K562 (cell line): ENCODE measurements at regions not wholly inside any gene's neighbourhood (a gene's known extent, or its start where the extent isn't known, plus 50 kb on each side); places are given as distances from the start of the nearest gene placed in this dataset.
A peak's percentile ranks its signal among the peaks of the same experiment; 100 is the strongest.

Experiments
- ATAC-seq: fragments of 200-7000 bp; cut with Tn5 transposase; 3 replicates; pipeline ENCODE4 v1.9.1; 2020; ENCODE audit warnings: moderate library complexity
- BruUV-seq: library from RNA; stranded (reverse); fragments of 400-500 nt; replicated peaks from 2 replicates; lab custom pipeline; 2021; lab: Mats Ljungman, UMichigan
- CTCF ChIA-PET: fragments of 300-600 bp; formaldehyde crosslinking; extraction: SDS; loops from one replicate; lab custom pipeline; 2021; ENCODE audit warnings: low intra/inter-chr PET ratio; lab: Yijun Ruan, JAX
- POLR2A ChIA-PET: fragments of 300-600, 350-650 bp; sonication (Branson Sonifier 250); formaldehyde crosslinking; extraction: SDS; loops from one replicate; lab custom pipeline; 2021; ENCODE audit warnings: antibody characterized with exemption, inconsistent platforms; lab: Yijun Ruan, JAX
- DNase-seq, 4 experiments: peaks; one replicate each; pipeline versions ENCODE4 v3.0.0 to v3.0.0-alpha.2; 2011 to 2018; ENCODE audit warnings: low spot score in 3 of 4, mixed read lengths in 3 of 4; ENCODE audit errors: extremely low read depth in 1 of 4
- FAIRE-seq: peaks from 2 replicates; lab custom pipeline; 2011; peaks lifted over from hg19 to GRCh38; lab: Jason Lieb, UNC
- H2AFZ ChIP-seq: 2 replicates; pipeline ENCODE4 v1.6.0; 2011; ENCODE audit warnings: low read depth, low read length, control low read depth, inconsistent platforms
- H3K27ac ChIP-seq: fragments of 200-600 bp; 3 replicates; pipeline ENCODE4 v1.8.0; 2011; ENCODE audit warnings: low read depth, mild to moderate bottlenecking, control low read depth, inconsistent platforms, low read length, moderate library complexity, mixed read lengths; ENCODE audit errors: extremely low read depth
- H3K27me3 ChIP-seq, 2 experiments: fragments of 300-600 bp in 1 of 2; 2 replicates in 1 of 2; 3 replicates in 1 of 2; pipeline versions ENCODE4 v1.6.0 to v1.8.0; 2011; ENCODE audit warnings: inconsistent platforms in 2 of 2, low read length in 2 of 2, mild to moderate bottlenecking in 1 of 2, mixed read lengths in 1 of 2, moderate library complexity in 1 of 2; ENCODE audit not compliant: control insufficient read depth in 2 of 2, insufficient read depth in 2 of 2
- H3K36me3 ChIP-seq: fragments of 300-600 bp; 3 replicates; pipeline ENCODE4 v1.8.0; 2011; ENCODE audit warnings: mild to moderate bottlenecking, low read length, inconsistent platforms; ENCODE audit not compliant: control insufficient read depth, insufficient read depth
- H3K4me1 ChIP-seq, 2 experiments: fragments of 200-600 bp in 1 of 2; replicated peaks in 1 of 2; 2 replicates in 1 of 2; 3 replicates in 1 of 2; pipeline versions ENCODE4 v1.5.1 to v1.8.0; 2011; ENCODE audit warnings: inconsistent platforms in 2 of 2, low read length in 2 of 2, mild to moderate bottlenecking in 1 of 2, mixed read lengths in 1 of 2, moderate library complexity in 1 of 2; ENCODE audit not compliant: control insufficient read depth in 2 of 2, insufficient read depth in 2 of 2
- H3K4me2 ChIP-seq: 2 replicates; pipeline ENCODE4 v1.6.1; 2011; ENCODE audit warnings: low read length, control low read depth, inconsistent platforms, mixed read lengths; ENCODE audit not compliant: insufficient read depth
- H3K4me3 ChIP-seq: fragments of 200-600 bp; sonication (generic), shearing (Covaris generic); 2 replicates; pipeline ENCODE4 v1.5.1; 2016; ENCODE audit warnings: control low read depth, inconsistent platforms
- H3K79me2 ChIP-seq: fragments of 200-600 bp; 3 replicates; pipeline ENCODE4 v1.8.0; 2011; ENCODE audit warnings: low read length, inconsistent platforms; ENCODE audit not compliant: control insufficient read depth, insufficient read depth
- H3K9ac ChIP-seq, 2 experiments: 2 replicates each; pipeline versions ENCODE4 v1.6.0 to v1.6.1; 2011; ENCODE audit warnings: low read depth in 2 of 2, low read length in 2 of 2, control low read depth in 1 of 2, inconsistent platforms in 1 of 2, mild to moderate bottlenecking in 1 of 2, mixed read lengths in 1 of 2; ENCODE audit not compliant: insufficient read depth in 1 of 2
- H3K9me1 ChIP-seq: one replicate; pipeline ENCODE4 v1.6.0; 2011; ENCODE audit warnings: inconsistent platforms, mild to moderate bottlenecking, low read length, moderate library complexity; ENCODE audit not compliant: control insufficient read depth, insufficient read depth
- H3K9me3 ChIP-seq: replicated peaks from 2 replicates; pipeline ENCODE4 v1.5.1; 2011; ENCODE audit warnings: low read depth, low read length, inconsistent platforms; ENCODE audit not compliant: control insufficient read depth, insufficient read depth
- H4K20me1 ChIP-seq: replicated peaks from 2 replicates; pipeline ENCODE4 v1.6.1; 2011; ENCODE audit warnings: low read length, inconsistent platforms, mixed read lengths; ENCODE audit not compliant: control insufficient read depth, insufficient read depth
- ZNF24 ChIP-seq: fragments of 450-650 bp; IDR thresholded peaks from 2 replicates; pipeline ENCODE4 v1.6.1; 2016
- ZNF766 ChIP-seq: fragments of 200-800 bp; sonication (Bioruptor generic); conservative IDR thresholded peaks from 2 replicates; pipeline ENCODE4 v1.6.1; 2016; ENCODE audit warnings: missing genetic modification characterization, missing compliant biosample characterization
- WGBS: fragments of 100-300 bp; shearing (Covaris generic); methylation state at CpG from one replicate; pipeline ENCODE4 v1.1.6; 2016; ENCODE audit warnings: low coverage, mixed read lengths; ENCODE audit not compliant: insufficient coverage; ENCODE audit errors: missing lambda C conversion rate; 5-methylcytosine and 5-hydroxymethylcytosine counted together
- in situ Hi-C: fragments of 300-500 bp; cut with MboI; formaldehyde crosslinking; loops from 4 replicates; pipeline ENCODE4 v1.15.0; 2018; ENCODE audit warnings: inconsistent platforms, mixed read lengths
- intact Hi-C: fragments of 100-400 bp; cut with micrococcal nuclease; formaldehyde crosslinking; loops from 2 replicates; pipeline ENCODE4 v1.14.2; 2022
- TF ChIP-seq, protein P1 (sequence below), 3 experiments: IDR thresholded peaks in 2 of 3; conservative IDR thresholded peaks in 1 of 3; 2 replicates each; pipeline ENCODE4 v1.5.1; 2011 to 2012; ENCODE audit warnings: low read length in 3 of 3, mild to moderate bottlenecking in 3 of 3, control low read depth in 2 of 3, improper control_type of control experiment in 1 of 3, inconsistent platforms in 1 of 3, low read depth in 1 of 3, mixed read lengths in 1 of 3, moderate library complexity in 1 of 3; ENCODE audit not compliant: insufficient read depth in 2 of 3

DNA sequence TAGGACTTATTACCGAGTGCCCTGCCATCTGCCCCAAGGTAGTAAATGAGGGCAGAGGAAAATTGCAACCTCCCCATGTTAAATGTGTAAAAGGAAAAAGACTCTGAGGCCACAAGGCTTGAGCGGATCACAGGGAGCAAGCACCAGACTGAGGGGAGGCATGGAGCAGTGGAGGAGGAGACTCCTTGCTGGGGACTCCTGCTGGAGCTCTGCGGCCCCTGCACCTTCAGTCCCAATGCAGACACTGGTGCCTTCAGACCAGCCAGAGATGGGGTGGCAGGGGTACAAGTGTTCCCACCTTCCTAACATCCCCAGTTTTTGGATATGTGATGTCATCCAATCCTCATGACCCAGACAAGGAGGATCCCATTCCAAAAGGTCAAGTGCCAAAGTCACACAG, 128.4 kb upstream of the NGF start:
- intact Hi-C loops (loop anchor here (10.0 kb wide), 3 partner anchors 128 to 492 kb away; no protein-coding TSS in a partner anchor), in situ Hi-C loops (loop anchor here (5.0 kb wide), 1 partner anchor 329 kb away; no protein-coding TSS in a partner anchor)
- H3K27ac ChIP-seq: no peak overlapping the region
- 0 out of 5 replicates have a peak, but pooled peaks cover 0 to 6% of the 10 kb centered on the region in 2 experiments for H3K27me3 ChIP-seq
- FAIRE-seq (no peak), DNase-seq (peak in 2 of 4 experiments; percentile 7 to 30), ATAC-seq (peak; percentile 76)
- H3K36me3 ChIP-seq: no peaks in the 10 kb centered on the region
- no peaks in the 10 kb centered on the region for H3K9me3 ChIP-seq
- no peak overlapping the region for H2AFZ ChIP-seq
- H4K20me1 ChIP-seq: no peaks in the 10 kb centered on the region
- H3K4me2 ChIP-seq: no peak overlapping the region
- no peak overlapping the region for H3K4me3 ChIP-seq
- H3K79me2 ChIP-seq: no peaks in the 10 kb centered on the region
- no peak overlapping the region for H3K9ac ChIP-seq
- BruUV-seq: no TSS peak
- POLR2A ChIA-PET: interaction anchor here (0.7 kb wide), 1 partner anchor 218 kb away, joined by 3 read pairs; no protein-coding TSS in a partner anchor
- CTCF ChIA-PET: no interaction called here
- no peaks in the 10 kb centered on the region for H3K4me1 ChIP-seq
- 0% methylated on average over 3 of the region's 3 CpGs for WGBS
- no peaks in the 10 kb centered on the region for H3K9me1 ChIP-seq
- TF ChIP-seq ZNF766 (CRISPR knock-in tag) (no peak), ZNF24 (no peak)
- TF ChIP-seq, protein P1, sequence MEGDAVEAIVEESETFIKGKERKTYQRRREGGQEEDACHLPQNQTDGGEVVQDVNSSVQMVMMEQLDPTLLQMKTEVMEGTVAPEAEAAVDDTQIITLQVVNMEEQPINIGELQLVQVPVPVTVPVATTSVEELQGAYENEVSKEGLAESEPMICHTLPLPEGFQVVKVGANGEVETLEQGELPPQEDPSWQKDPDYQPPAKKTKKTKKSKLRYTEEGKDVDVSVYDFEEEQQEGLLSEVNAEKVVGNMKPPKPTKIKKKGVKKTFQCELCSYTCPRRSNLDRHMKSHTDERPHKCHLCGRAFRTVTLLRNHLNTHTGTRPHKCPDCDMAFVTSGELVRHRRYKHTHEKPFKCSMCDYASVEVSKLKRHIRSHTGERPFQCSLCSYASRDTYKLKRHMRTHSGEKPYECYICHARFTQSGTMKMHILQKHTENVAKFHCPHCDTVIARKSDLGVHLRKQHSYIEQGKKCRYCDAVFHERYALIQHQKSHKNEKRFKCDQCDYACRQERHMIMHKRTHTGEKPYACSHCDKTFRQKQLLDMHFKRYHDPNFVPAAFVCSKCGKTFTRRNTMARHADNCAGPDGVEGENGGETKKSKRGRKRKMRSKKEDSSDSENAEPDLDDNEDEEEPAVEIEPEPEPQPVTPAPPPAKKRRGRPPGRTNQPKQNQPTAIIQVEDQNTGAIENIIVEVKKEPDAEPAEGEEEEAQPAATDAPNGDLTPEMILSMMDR (IDR thresholded peaks at IDR 0.05 in 2 of 3, conservative IDR thresholded peaks at IDR 0.05 in 1 of 3; ENCODE audit: insufficient read depth in 2 of 3, low read depth in 1 of 3, low read length in 3 of 3): peak; percentile 14 to 35 (median 24); a peak in 3 of 6 replicates
